Loucy (cell line): ENCODE measurements at regions not wholly inside any gene's neighbourhood (a gene's known extent, or its start where the extent isn't known, plus 50 kb on each side); places are given as distances from the start of the nearest gene placed in this dataset.

Experiments used
- CTCF ChIP-seq: fragments of 200-600 bp; sonication (generic); conservative IDR thresholded peaks from 2 replicates; pipeline ENCODE4 v1.5.1; 2014; ENCODE audit warnings: mild to moderate bottlenecking, antibody characterized with exemption, low read length
- EZH2phosphoT487 ChIP-seq: fragments of 200-600 bp; IDR thresholded peaks from 2 replicates; pipeline ENCODE4 v1.6.1; 2018; ENCODE audit warnings: antibody characterized with exemption, mild to moderate bottlenecking, moderate library complexity, borderline replicate concordance

- TF ChIP-seq CTCF (no peak), EZH2phosphoT487 (no peak)
Observed at GRCh38 chr20:59458645-59459044, 145.7 kb upstream of the PHACTR3 start.
